HG02610 (cell line): ENCODE measurements at regions not wholly inside any gene's neighbourhood (a gene's known extent, or its start where the extent isn't known, plus 50 kb on each side); places are given as distances from the start of the nearest gene placed in this dataset.

Experiments
- ATAC-seq: cut with Tn5 transposase; IDR thresholded peaks from one replicate; pipeline ENCODE4 v1.9.1; 2021; ENCODE audit warnings: mild to moderate bottlenecking, moderate library complexity; ENCODE audit not compliant: unreplicated experiment

GRCh38 chr5:63894690-63895089 lies 67.6 kb downstream of the HTR1A start:
- no peak for ATAC-seq

- no peak for ATAC-seq
Observed at GRCh38 chr5:63878788-63879187, 83.5 kb downstream of the HTR1A start.

- ATAC-seq, result no peak
Observed at GRCh38 chr5:63877961-63878360, 84.3 kb downstream of the HTR1A start.

GRCh38 chr5:63860379-63860778 lies 101.9 kb downstream of the HTR1A start:
- ATAC-seq, result no peak

- ATAC-seq, result no peak
Observed at GRCh38 chr5:63854076-63854475, 108.2 kb downstream of the HTR1A start.

GRCh38 chr5:63843190-63843589 lies 119.1 kb downstream of the HTR1A start:
- ATAC-seq, result no peak

- ATAC-seq, result no peak
Observed at GRCh38 chr5:63837437-63837836, 124.8 kb downstream of the HTR1A start.

GRCh38 chr5:63831381-63831780 lies 130.9 kb downstream of the HTR1A start:
- ATAC-seq, result no peak

- no peak for ATAC-seq
Observed at GRCh38 chr5:63825984-63826383, 136.3 kb downstream of the HTR1A start.

GRCh38 chr5:63823583-63823982 lies 138.7 kb downstream of the HTR1A start:
- ATAC-seq, result no peak

- ATAC-seq, result no peak
Observed at GRCh38 chr5:63822614-63823013, 139.6 kb downstream of the HTR1A start.

- ATAC-seq, result no peak
Observed at GRCh38 chr5:63820577-63820976, 141.7 kb downstream of the HTR1A start.

- ATAC-seq, result no peak
Observed at GRCh38 chr5:63812693-63813092, 149.6 kb downstream of the HTR1A start.

- ATAC-seq, result no peak
Observed at GRCh38 chr5:63811961-63812360, 150.3 kb downstream of the HTR1A start.

GRCh38 chr5:63811286-63811685 lies 151.0 kb downstream of the HTR1A start:
- no peak for ATAC-seq

- no peak for ATAC-seq
Observed at GRCh38 chr5:63805151-63805550, 157.1 kb downstream of the HTR1A start.

- ATAC-seq, result no peak
Observed at GRCh38 chr5:63803165-63803564, 159.1 kb downstream of the HTR1A start.

- no peak for ATAC-seq
Observed at GRCh38 chr5:63794979-63795378, 167.3 kb downstream of the HTR1A start.

- ATAC-seq, result no peak
Observed at GRCh38 chr5:63794296-63794695, 167.9 kb downstream of the HTR1A start.

GRCh38 chr5:63774939-63775338 lies 187.3 kb downstream of the HTR1A start:
- peak; percentile 66 for ATAC-seq

GRCh38 chr5:63768221-63768620 lies 194.0 kb downstream of the HTR1A start:
- no peak for ATAC-seq

GRCh38 chr5:63760965-63761364 lies 201.3 kb downstream of the HTR1A start:
- no peak for ATAC-seq

- peak; percentile 64 for ATAC-seq
Observed at GRCh38 chr5:63743096-63743798, 219.0 kb downstream of the HTR1A start.
